Pancreas (tissue), 10 donors: ENCODE measurements at regions not wholly inside any gene's neighbourhood (a gene's known extent, or its start where the extent isn't known, plus 50 kb on each side); places are given as distances from the start of the nearest gene placed in this dataset.

ENCODE experiments used
- ATAC-seq, 4 donors: fragments of 200-7000 bp; cut with Tn5 transposase; one replicate each; pipeline versions ENCODE4 v1.8.0 to v1.9.1; 2020; ENCODE audit warnings: mild to moderate bottlenecking in 4 of 4, moderate library complexity in 4 of 4
- DNase-seq, 6 donors: peaks; one replicate each; pipeline ENCODE4 v3.0.0-alpha.2; 2020
- FAIRE-seq: peaks from 2 replicates; lab custom pipeline; 2012; peaks lifted over from hg19 to GRCh38; lab: Jason Lieb, UNC
- H3K27ac ChIP-seq, 4 donors: fragments of 200-600 bp; sonication (generic); 1 replicate in 3 of 4; 2 replicates in 1 of 4; pipeline versions ENCODE4 v1.5.0 to v1.8.0; 2020
- H3K27me3 ChIP-seq, 4 donors: fragments of 200-600 bp; one replicate each; pipeline ENCODE4 v1.8.0; 2021
- H3K36me3 ChIP-seq, 3 donors: fragments of 200-600 bp; sonication (generic) in 1 of 3; one replicate each; pipeline versions ENCODE4 v1.5.0 to v1.8.0; 2020 to 2021
- H3K4me1 ChIP-seq, 3 donors: fragments of 200-600 bp; one replicate each; pipeline ENCODE4 v1.8.0; 2021
- H3K4me3 ChIP-seq, 4 donors: fragments of 200-600 bp; sonication (generic) in 2 of 4; one replicate each; pipeline versions ENCODE4 v1.5.0 to v1.8.0; 2020 to 2021
- H3K9me3 ChIP-seq, 4 donors: fragments of 200-600 bp; one replicate each; pipeline ENCODE4 v1.8.0; 2021
- WGBS, 2 donors: extraction: QIAGEN DNeasy Blood & Tissue Kit; methylation state at CpG; one replicate each; pipeline ENCODE4 v1.1.7; 2013; 5-methylcytosine and 5-hydroxymethylcytosine counted together
- intact Hi-C, 3 donors: fragments of 100-400 bp; cut with DNase I; formaldehyde crosslinking; loops; one replicate each; pipeline versions ENCODE4 v1.11.1 to v1.14.2; 2022
- TF ChIP-seq, protein P1 (sequence below), 4 donors: fragments of 200-600 bp; sonication (generic) in 3 of 4; IDR thresholded peaks; one replicate each; pipeline versions ENCODE4 v1.5.0 to v1.8.0; 2021; ENCODE audit warnings: antibody characterized with exemption in 4 of 4
- donor health status: healthy with polysubstance abuse.
- donor health status: DM: no; HTN: no; CAD: no; lungs with moderate emphysema.
- donor health status: DM: no; HTN: no; CAD: no.
- donor health status: control.
- donor health status: control.
- donor health status: Bipolar disorder and iron deficiency.
- donor health status: DM: yes; HTN: yes; CAD: no.
- donor health status: DM: no; HTN: no; CAD: no.
- donor health status: DM: no; HTN: no; CAD: no.
- donor health status: DM: yes; HTN: yes; CAD: no.

GRCh38 chr4:22062676-22063075 lies 114.1 kb upstream of the KCNIP4 start:
- 12 to 31% methylated on average over 3 of the region's 3 CpGs for WGBS, 2 donors

GRCh38 chr4:22055954-22056353 lies 107.4 kb upstream of the KCNIP4 start:
- no peak overlapping the region for H3K27ac ChIP-seq
- ATAC-seq: no peak
- TF ChIP-seq, protein P1, sequence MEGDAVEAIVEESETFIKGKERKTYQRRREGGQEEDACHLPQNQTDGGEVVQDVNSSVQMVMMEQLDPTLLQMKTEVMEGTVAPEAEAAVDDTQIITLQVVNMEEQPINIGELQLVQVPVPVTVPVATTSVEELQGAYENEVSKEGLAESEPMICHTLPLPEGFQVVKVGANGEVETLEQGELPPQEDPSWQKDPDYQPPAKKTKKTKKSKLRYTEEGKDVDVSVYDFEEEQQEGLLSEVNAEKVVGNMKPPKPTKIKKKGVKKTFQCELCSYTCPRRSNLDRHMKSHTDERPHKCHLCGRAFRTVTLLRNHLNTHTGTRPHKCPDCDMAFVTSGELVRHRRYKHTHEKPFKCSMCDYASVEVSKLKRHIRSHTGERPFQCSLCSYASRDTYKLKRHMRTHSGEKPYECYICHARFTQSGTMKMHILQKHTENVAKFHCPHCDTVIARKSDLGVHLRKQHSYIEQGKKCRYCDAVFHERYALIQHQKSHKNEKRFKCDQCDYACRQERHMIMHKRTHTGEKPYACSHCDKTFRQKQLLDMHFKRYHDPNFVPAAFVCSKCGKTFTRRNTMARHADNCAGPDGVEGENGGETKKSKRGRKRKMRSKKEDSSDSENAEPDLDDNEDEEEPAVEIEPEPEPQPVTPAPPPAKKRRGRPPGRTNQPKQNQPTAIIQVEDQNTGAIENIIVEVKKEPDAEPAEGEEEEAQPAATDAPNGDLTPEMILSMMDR (IDR thresholded peaks at IDR 0.05): no peak
- WGBS, 2 donors: 44 to 58% methylated on average over 5 of the region's 5 CpGs
- no peaks in the 10 kb centered on the region for H3K27me3 ChIP-seq
- no peaks in the 10 kb centered on the region for H3K36me3 ChIP-seq
- no peak overlapping the region for H3K4me3 ChIP-seq
- no peaks in the 10 kb centered on the region for H3K9me3 ChIP-seq
- no peak for DNase-seq
- no peak for FAIRE-seq
- intact Hi-C loops: no loop called here
- H3K4me1 ChIP-seq: no peaks in the 10 kb centered on the region

More at GRCh38 chr4:22062676-22063075, 114.1 kb upstream of the KCNIP4 start:
- intact Hi-C loops: no loop called here
- Histone ChIP-seq H3K4me1 (no peaks in the 10 kb centered on the region), H3K36me3 (no peaks in the 10 kb centered on the region), H3K27me3 (no peaks in the 10 kb centered on the region), H3K4me3 (no peak overlapping the region), H3K27ac (no peak overlapping the region), H3K9me3 (no peaks in the 10 kb centered on the region)
- FAIRE-seq: no peak
- TF ChIP-seq, protein P1 (IDR thresholded peaks at IDR 0.05): no peak
- DNase-seq: no peak
- no peak for ATAC-seq

DNA sequence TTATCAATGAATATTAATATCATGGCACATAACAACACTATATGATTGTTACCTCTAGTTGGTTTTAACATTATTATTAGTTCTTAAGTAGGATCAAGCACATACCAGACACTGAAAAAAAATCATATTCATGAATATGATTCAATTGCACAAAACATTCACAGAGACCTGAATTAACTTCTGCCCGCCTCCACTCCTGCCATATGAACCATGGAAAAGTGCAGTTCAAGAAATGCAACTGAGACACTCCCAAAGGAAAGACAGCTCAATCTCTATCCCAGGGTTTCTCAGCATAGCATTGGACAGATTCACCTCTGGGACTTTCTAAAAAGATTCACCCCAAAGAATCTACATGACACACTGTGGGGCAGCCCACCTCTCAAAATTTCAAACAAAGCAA lies 103.5 kb upstream of the KCNIP4 start:
- no peaks in the 10 kb centered on the region for H3K9me3 ChIP-seq
- ATAC-seq: no peak
- no peak overlapping the region for H3K27ac ChIP-seq
- DNase-seq: no peak
- no peak for FAIRE-seq
- no peaks in the 10 kb centered on the region for H3K27me3 ChIP-seq
- TF ChIP-seq, protein P1 (IDR thresholded peaks at IDR 0.05): no peak
- intact Hi-C loops: no loop called here
- WGBS, 2 donors: 69 to 74% methylated on average over 1 of the region's 1 CpG
- H3K4me3 ChIP-seq: no peak overlapping the region
- no peaks in the 10 kb centered on the region for H3K36me3 ChIP-seq
- no peaks in the 10 kb centered on the region for H3K4me1 ChIP-seq

DNA sequence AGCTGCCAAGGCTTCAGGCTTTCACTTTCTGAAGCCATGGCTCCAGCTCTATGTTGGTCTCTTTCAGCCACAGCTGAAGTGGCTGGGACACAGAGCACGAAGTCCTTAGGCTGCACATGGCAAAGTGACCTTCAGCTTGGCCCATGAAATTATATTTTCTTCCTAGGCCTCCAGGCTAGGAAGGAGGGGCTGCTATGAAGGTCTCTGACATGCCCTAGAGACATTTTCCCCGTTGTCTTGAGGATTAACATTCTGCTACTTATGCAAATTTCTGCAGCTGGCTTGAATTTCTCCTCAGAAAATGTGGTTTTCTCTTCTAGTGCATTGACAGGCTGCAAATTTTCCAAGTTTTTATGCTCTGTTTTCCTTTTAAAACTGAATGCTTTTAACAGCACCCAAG lies 99.8 kb upstream of the KCNIP4 start:
- Histone ChIP-seq H3K4me3 (no peak overlapping the region), H3K9me3 (no peaks in the 10 kb centered on the region), H3K4me1 (no peaks in the 10 kb centered on the region), H3K27me3 (no peaks in the 10 kb centered on the region), H3K36me3 (no peaks in the 10 kb centered on the region), H3K27ac (no peak overlapping the region)
- 35 to 43% methylated on average over 2 of the region's 2 CpGs for WGBS, 2 donors
- TF ChIP-seq, protein P1 (IDR thresholded peaks at IDR 0.05): no peak
- intact Hi-C loops: no loop called here
- FAIRE-seq (no peak), DNase-seq (no peak), ATAC-seq (no peak)

DNA sequence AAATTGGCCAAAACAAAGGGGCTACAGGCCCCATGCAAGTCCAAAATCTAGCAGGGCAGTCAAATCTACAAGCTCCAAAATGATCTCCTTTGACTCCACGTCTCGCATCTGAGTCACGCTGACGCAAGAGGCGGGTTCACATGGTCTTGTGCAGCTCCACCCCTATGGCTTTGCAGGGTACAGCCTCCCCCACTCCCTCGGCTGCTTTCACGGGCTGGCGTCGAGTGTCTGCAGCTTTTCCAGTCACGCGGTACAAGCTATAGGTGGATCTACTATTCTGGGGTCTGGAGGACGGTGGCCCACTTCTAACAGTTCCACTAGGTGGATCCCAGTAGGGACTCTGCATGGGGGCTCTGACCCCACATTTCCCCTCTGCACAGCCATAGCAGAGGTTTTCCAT lies 99.2 kb upstream of the KCNIP4 start:
- no peak for FAIRE-seq
- ATAC-seq: no peak
- no peak for DNase-seq

More for the DNA sequence above, 99.2 kb upstream of the KCNIP4 start:
- TF ChIP-seq, protein P1 (IDR thresholded peaks at IDR 0.05): no peak
- intact Hi-C loops: no loop called here
- H3K4me1 ChIP-seq: no peaks in the 10 kb centered on the region
- no peaks in the 10 kb centered on the region for H3K36me3 ChIP-seq
- H3K4me3 ChIP-seq: no peak overlapping the region
- WGBS, 2 donors: 77 to 85% methylated on average over 12 of the region's 12 CpGs
- no peaks in the 10 kb centered on the region for H3K9me3 ChIP-seq
- no peaks in the 10 kb centered on the region for H3K27me3 ChIP-seq
- no peak overlapping the region for H3K27ac ChIP-seq
